ENCODE measurements at regions not wholly inside any gene's neighbourhood (a gene's known extent, or its start where the extent isn't known, plus 50 kb on each side); places are given as distances from the start of the nearest gene placed in this dataset.

DNA sequence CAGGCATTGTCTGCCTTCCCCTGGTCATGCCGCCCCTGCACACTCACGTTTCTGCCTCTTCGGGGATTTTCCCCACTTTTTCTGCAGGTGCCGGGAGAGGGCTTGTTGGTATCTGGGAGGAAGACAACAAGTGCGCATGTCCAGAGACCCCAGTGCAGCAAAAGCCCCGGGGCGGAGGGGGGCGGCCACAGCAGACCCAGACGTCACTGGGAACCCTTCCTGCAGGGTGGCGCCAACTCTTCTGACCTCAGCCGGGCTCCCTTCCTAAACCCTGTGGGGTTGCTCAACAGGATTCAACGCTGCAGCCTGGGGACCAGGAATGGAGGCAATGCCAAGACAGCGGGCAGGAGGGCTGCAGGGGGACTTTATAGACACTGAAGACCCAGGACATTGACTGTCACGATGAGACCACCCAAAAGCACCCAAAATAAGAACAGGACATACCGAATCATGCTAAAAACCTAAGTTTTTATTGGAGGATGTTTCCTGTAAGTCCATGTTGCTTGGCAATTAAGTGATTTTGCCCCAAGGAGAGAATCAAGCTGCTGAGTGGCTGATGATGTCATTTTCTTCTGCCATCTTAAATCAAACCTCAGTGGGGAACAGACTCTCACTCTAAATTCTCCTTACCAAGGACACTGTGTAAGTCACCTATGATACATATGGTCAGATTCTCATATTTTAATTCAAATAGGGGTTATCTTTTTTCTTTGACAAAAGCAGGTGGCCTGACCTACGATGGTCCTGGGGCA, 62.9 kb upstream of the SIMC1 start:
- TF ChIP-seq CTCF (IDR thresholded peaks at IDR 0.05) (no peak), BCL3 (IDR thresholded peaks at IDR 0.05) (no peak), MAFK (IDR thresholded peaks at IDR 0.05; ENCODE audit: partially characterized antibody) (no peak), JUN (IDR thresholded peaks at IDR 0.05) (no peak), RARB (CRISPR knock-in tag; IDR thresholded peaks at IDR 0.05) (no peak), POLR2A (IDR thresholded peaks at IDR 0.05; ENCODE audit: low read length) (no peak), JUNB (IDR thresholded peaks at IDR 0.05) (no peak), FOSB (CRISPR knock-in tag; IDR thresholded peaks at IDR 0.05) (no peak), KDM1A (IDR thresholded peaks at IDR 0.05; ENCODE audit: low read depth) (no peak), EP300 (IDR thresholded peaks at IDR 0.05) (no peak)
- TF ChIP-seq, protein P1, sequence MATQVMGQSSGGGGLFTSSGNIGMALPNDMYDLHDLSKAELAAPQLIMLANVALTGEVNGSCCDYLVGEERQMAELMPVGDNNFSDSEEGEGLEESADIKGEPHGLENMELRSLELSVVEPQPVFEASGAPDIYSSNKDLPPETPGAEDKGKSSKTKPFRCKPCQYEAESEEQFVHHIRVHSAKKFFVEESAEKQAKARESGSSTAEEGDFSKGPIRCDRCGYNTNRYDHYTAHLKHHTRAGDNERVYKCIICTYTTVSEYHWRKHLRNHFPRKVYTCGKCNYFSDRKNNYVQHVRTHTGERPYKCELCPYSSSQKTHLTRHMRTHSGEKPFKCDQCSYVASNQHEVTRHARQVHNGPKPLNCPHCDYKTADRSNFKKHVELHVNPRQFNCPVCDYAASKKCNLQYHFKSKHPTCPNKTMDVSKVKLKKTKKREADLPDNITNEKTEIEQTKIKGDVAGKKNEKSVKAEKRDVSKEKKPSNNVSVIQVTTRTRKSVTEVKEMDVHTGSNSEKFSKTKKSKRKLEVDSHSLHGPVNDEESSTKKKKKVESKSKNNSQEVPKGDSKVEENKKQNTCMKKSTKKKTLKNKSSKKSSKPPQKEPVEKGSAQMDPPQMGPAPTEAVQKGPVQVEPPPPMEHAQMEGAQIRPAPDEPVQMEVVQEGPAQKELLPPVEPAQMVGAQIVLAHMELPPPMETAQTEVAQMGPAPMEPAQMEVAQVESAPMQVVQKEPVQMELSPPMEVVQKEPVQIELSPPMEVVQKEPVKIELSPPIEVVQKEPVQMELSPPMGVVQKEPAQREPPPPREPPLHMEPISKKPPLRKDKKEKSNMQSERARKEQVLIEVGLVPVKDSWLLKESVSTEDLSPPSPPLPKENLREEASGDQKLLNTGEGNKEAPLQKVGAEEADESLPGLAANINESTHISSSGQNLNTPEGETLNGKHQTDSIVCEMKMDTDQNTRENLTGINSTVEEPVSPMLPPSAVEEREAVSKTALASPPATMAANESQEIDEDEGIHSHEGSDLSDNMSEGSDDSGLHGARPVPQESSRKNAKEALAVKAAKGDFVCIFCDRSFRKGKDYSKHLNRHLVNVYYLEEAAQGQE (IDR thresholded peaks at IDR 0.05): no peak
